Activated naive CD8-positive, alpha-beta T cell treated with anti-CD3 and anti-CD28 coated beads, Interleukin-2, amount 10 ng/mL, durations not matched to agents 7 days and 5 days (primary cell): ENCODE measurements at regions not wholly inside any gene's neighbourhood (a gene's known extent, or its start where the extent isn't known, plus 50 kb on each side); places are given as distances from the start of the nearest gene placed in this dataset.
"Not testable (repeated sequence)": the region's sequence is repeated elsewhere in the genome, so short reads cannot be mapped to it uniquely, and the experiment has no call there.

Source experiments
- ATAC-seq: fragments of 150-1000 bp; cut with Tn5 transposase; one replicate; pipeline ENCODE4 v1.10.0; 2021; ENCODE audit warnings: low read depth, moderate library complexity
- POLR2A ChIA-PET: fragments of 350-600 bp; sonication (Branson Sonifier 250); formaldehyde crosslinking; loops from one replicate; lab custom pipeline; 2021; ENCODE audit warnings: antibody characterized with exemption; lab: Charles Lee
- DNase-seq: peaks from one replicate; pipeline ENCODE4 v3.0.0; 2021
- H3K27ac Mint-ChIP-seq: one replicate; pipeline ENCODE4 v1.8.0; 2022; ENCODE audit warnings: mild to moderate bottlenecking, mixed read lengths
- H3K27me3 Mint-ChIP-seq: one replicate; pipeline ENCODE4 v1.8.0; 2022; ENCODE audit warnings: mild to moderate bottlenecking, moderate library complexity, mixed read lengths
- H3K36me3 Mint-ChIP-seq: one replicate; pipeline ENCODE4 v1.8.0; 2021; ENCODE audit warnings: mild to moderate bottlenecking, mixed read lengths
- H3K4me1 Mint-ChIP-seq: one replicate; pipeline ENCODE4 v1.8.0; 2021; ENCODE audit warnings: mixed read lengths
- H3K4me3 Mint-ChIP-seq: one replicate; pipeline ENCODE4 v1.8.0; 2022; ENCODE audit warnings: mild to moderate bottlenecking, moderate library complexity, mixed read lengths
- H3K9me3 Mint-ChIP-seq: one replicate; pipeline ENCODE4 v1.8.0; 2021; ENCODE audit warnings: mixed read lengths

DNA sequence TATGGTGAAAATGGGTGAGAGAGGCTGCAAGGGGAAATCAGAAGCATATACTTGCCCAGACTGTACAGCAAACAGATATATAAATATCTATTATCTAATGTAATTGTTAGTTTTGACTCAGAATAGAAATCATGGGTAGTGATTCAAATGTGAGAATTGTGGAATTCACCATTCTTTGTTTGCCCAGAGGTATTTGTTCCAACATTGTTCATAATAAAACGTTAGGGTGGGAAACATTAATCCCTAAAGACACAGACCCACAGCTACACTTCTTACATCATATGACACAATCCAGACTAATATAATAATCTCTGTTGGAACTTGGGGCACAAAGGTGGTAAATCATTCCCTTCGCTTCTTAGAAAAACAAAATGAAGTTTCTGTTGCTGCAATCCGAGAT lies 646.5 kb upstream of the SLITRK6 start:
- no peak overlapping the region for H3K27ac Mint-ChIP-seq
- POLR2A ChIA-PET, result no interaction called here
- ATAC-seq (no peak), DNase-seq (no peak)
- no peaks in the 10 kb centered on the region for H3K4me1 Mint-ChIP-seq
- H3K9me3 Mint-ChIP-seq, result peaks cover 5% of the 10 kb centered on the region
- no peaks in the 10 kb centered on the region for H3K27me3 Mint-ChIP-seq
- H3K4me3 Mint-ChIP-seq, result no peak overlapping the region
- no peaks in the 10 kb centered on the region for H3K36me3 Mint-ChIP-seq

DNA sequence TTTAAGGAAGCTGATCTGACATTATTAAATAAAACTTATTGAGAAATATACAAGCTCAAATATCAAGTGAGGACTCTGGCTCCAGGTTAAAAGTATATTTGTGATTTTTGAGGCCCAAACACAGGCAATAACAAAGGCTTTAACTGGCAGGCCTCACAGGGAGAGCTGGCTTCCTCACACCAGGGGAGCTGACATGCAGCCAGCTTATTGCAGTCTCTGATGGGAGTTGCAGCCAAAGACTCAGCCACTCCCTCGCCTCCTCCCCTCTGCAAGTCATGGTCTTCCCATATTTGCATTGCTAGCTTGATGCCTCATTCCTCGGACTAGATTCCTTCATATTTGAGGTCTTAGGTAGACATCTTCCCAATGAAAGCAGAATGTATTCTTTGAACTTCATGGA lies 647.1 kb upstream of the SLITRK6 start:
- H3K27ac Mint-ChIP-seq, result no peak overlapping the region
- DNase-seq, result no peak
- no peaks in the 10 kb centered on the region for H3K36me3 Mint-ChIP-seq
- no peak for ATAC-seq
- H3K27me3 Mint-ChIP-seq, result no peaks in the 10 kb centered on the region
- H3K4me3 Mint-ChIP-seq, result no peak overlapping the region
- H3K9me3 Mint-ChIP-seq, result peaks cover 5% of the 10 kb centered on the region
- POLR2A ChIA-PET, result no interaction called here
- H3K4me1 Mint-ChIP-seq, result no peaks in the 10 kb centered on the region

DNA sequence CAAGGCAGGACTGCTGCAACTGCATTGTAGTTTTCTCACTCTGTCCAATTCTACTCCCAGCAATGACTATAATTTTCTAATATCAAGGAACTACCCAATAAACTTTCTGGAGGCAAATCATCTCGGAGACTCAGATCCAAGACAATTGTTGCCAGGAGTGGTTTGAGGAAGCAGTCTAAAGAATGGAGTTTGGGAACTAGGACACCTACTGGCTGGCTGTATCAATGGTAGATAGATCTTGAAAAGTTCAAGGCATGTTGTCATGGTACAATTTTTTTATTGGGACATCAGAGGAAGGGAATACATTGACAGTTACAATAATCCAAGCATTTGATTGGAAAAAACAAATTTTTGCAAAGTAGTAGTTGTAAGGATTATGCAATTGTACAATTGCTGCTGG lies 648.3 kb upstream of the SLITRK6 start:
- POLR2A ChIA-PET, result no interaction called here
- H3K4me1 Mint-ChIP-seq, result no peaks in the 10 kb centered on the region

DNA sequence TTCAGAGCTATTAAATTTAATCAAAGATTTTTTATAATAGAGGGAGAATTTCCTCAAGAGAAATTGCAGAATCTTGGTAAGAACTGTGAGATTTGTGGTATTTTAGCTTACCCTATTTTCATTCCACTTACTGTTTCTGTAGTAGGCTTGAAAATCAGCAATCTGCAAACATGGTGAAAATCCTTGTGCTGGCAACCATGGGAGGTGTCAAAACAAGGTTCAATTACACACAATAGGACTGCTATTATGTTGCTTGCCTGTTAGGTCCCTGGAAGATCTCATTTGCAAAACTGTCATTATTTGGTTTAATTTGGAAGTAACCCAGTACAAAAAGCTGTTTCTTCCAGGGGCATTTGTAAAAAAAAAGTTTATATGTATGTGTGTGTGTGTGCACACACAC lies 662.8 kb upstream of the SLITRK6 start:
- ATAC-seq, result no peak
- H3K4me1 Mint-ChIP-seq, result no peaks in the 10 kb centered on the region

More for the DNA sequence above, 648.3 kb upstream of the SLITRK6 start:
- H3K36me3 Mint-ChIP-seq, result no peaks in the 10 kb centered on the region
- no peak overlapping the region for H3K27ac Mint-ChIP-seq
- H3K27me3 Mint-ChIP-seq, result no peaks in the 10 kb centered on the region
- no peak for ATAC-seq
- peaks cover 5% of the 10 kb centered on the region for H3K9me3 Mint-ChIP-seq
- DNase-seq, result no peak
- no peak overlapping the region for H3K4me3 Mint-ChIP-seq

DNA sequence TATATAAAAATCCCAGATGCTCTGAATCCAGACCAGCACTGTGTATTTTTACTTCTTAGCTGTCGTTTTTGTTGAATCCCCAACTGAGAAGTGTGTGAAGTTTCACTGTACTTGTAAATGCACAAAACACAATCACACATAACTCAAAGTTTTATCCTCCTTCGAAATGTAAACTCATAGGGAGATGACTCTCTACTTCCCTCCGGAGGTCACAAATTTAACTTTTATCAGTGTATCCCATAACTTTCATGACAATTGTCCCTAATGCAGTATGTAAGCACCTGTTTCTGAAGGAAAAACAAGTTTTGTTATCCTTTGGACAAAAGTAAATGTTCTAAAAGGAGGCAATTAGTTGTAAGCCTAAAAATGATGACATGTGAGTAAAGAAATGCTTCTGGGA lies 665.0 kb upstream of the SLITRK6 start:
- Mint-ChIP-seq H3K9me3 (no peaks in the 10 kb centered on the region), H3K27me3 (no peaks in the 10 kb centered on the region), H3K4me3 (no peak overlapping the region), H3K27ac (no peak overlapping the region), H3K4me1 (no peaks in the 10 kb centered on the region), H3K36me3 (no peaks in the 10 kb centered on the region)
- DNase-seq (no peak), ATAC-seq (no peak)
- POLR2A ChIA-PET, result no interaction called here

More for the DNA sequence above, 662.8 kb upstream of the SLITRK6 start:
- H3K36me3 Mint-ChIP-seq, result no peaks in the 10 kb centered on the region
- H3K4me3 Mint-ChIP-seq, result no peak overlapping the region
- no peaks in the 10 kb centered on the region for H3K27me3 Mint-ChIP-seq
- no peaks in the 10 kb centered on the region for H3K9me3 Mint-ChIP-seq
- no peak overlapping the region for H3K27ac Mint-ChIP-seq
- POLR2A ChIA-PET, result no interaction called here
- no peak for DNase-seq

DNA sequence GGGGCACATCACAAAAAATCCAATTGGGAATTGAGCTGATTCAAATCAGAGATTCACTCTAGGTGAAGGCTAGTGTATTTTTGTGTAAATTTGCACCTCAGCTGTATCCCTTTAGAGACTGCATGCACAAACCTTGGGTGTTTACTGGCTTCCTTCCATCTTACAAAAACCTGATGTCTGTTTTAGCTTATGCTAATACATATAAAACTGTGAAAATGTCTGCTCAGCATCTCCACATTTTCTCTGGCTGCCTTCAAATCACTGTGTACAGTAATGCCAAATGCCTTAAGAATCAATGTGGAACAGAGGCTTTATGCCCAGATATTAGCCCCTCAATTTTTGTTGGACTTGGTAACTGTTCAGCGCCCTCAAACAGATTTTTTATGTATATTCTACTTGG lies 675.8 kb upstream of the SLITRK6 start:
- DNase-seq, result no peak
- peaks cover 1% of the 10 kb centered on the region for H3K9me3 Mint-ChIP-seq
- no peaks in the 10 kb centered on the region for H3K27me3 Mint-ChIP-seq
- POLR2A ChIA-PET, result no interaction called here
- H3K4me3 Mint-ChIP-seq, result no peak overlapping the region
- H3K4me1 Mint-ChIP-seq, result no peaks in the 10 kb centered on the region
- H3K27ac Mint-ChIP-seq, result no peak overlapping the region
- H3K36me3 Mint-ChIP-seq, result no peaks in the 10 kb centered on the region
- no peak for ATAC-seq

DNA sequence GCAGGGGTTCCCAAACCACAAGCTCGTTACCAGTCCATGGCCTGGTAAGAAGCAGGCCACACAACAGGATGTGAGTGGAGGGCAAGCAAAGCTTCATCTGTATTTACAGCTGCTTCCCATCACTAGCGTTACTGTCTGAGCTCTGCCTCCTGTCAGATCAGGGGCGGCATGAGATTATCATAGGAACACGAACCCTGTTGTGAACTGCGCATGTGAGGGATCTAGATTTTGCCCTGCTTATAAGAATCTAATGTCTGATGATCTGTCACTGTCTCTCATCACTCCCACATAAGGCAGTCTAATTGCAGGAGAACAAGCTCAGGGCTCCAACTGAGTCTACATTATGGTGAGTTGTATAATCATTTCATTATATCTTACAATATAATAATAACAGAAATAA lies 677.4 kb upstream of the SLITRK6 start:
- Mint-ChIP-seq H3K4me3 (no peak overlapping the region), H3K36me3 (no peaks in the 10 kb centered on the region), H3K9me3 (peaks cover 1% of the 10 kb centered on the region), H3K27ac (no peak overlapping the region), H3K27me3 (no peaks in the 10 kb centered on the region), H3K4me1 (no peaks in the 10 kb centered on the region)
- POLR2A ChIA-PET, result no interaction called here
- DNase-seq (no peak), ATAC-seq (no peak)

DNA sequence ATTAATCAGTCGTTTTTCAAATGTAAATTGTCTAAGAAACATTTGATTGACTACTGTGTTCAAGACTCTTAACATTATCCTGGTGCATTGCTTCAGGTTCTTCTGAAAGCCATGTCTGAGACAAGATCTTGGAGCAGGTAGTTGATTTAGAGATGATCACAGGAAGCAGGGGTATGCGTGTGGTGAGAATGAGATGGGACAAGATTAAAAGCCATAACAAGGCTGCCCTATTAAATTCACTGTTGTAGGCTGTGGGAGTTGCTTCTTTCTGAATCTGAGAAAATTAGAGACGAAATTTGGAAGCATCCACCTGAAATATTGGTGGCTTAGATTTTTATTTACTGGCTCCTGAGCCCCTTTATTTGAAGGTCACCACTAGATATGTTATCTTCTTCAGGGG lies 687.4 kb upstream of the SLITRK6 start:
- H3K27me3 Mint-ChIP-seq, result no peaks in the 10 kb centered on the region
- POLR2A ChIA-PET, result no interaction called here
- peaks cover 3% of the 10 kb centered on the region for H3K9me3 Mint-ChIP-seq
- no peaks in the 10 kb centered on the region for H3K4me1 Mint-ChIP-seq
- DNase-seq, result no peak
- no peak for ATAC-seq
- no peak overlapping the region for H3K4me3 Mint-ChIP-seq
- no peak overlapping the region for H3K27ac Mint-ChIP-seq
- no peaks in the 10 kb centered on the region for H3K36me3 Mint-ChIP-seq

DNA sequence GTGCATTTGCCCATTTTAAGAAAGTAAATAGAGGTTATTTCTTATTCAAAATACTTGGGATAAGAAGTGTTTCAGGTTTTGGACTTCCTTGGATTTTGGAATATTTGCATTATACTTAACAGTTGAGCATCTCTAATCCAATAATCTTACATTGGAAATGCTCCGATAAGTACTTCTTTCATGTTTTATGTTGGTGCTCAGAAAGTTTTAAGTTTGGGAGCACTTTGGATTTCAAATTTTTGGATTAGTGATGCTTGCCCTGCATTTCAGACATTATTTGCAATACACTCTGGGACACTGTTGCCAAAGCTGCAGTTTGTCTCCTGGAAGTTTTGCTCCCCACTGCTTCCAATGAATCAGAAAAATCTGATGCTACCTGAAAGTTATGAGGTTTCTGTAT lies 691.9 kb upstream of the SLITRK6 start:
- POLR2A ChIA-PET, result no interaction called here
- no peak for ATAC-seq
- H3K27me3 Mint-ChIP-seq, result no peaks in the 10 kb centered on the region

DNA sequence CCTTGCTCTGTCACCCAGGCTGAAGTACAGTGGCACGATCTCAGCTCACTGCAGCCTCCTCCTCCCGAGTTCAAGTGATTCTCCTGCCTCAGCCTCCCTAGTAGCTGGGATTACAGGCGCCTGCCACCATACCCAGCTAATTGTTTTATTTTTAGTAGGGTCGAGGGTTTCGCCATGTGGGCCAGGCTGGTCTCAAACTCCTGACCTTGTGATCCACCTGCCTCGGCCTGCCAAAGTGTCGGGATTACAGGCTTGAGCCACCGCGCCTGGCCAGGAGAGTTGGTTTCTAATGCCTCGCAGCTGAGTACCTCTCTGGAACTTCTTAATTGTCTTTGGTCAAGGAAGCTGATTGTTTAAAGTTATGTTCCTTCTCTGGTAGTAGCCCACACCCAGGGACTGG lies 702.7 kb upstream of the SLITRK6 start:
- H3K27me3 Mint-ChIP-seq, POLR2A ChIA-PET, H3K4me1 Mint-ChIP-seq, H3K27ac Mint-ChIP-seq, H3K4me3 Mint-ChIP-seq, DNase-seq, H3K36me3 Mint-ChIP-seq, ATAC-seq, H3K9me3 Mint-ChIP-seq: not testable (repeated sequence)

More for the DNA sequence above, 691.9 kb upstream of the SLITRK6 start:
- peaks cover 2% of the 10 kb centered on the region for H3K9me3 Mint-ChIP-seq
- H3K4me1 Mint-ChIP-seq, result no peaks in the 10 kb centered on the region
- DNase-seq, result no peak
- no peaks in the 10 kb centered on the region for H3K36me3 Mint-ChIP-seq
- H3K4me3 Mint-ChIP-seq, result no peak overlapping the region
- H3K27ac Mint-ChIP-seq, result no peak overlapping the region

DNA sequence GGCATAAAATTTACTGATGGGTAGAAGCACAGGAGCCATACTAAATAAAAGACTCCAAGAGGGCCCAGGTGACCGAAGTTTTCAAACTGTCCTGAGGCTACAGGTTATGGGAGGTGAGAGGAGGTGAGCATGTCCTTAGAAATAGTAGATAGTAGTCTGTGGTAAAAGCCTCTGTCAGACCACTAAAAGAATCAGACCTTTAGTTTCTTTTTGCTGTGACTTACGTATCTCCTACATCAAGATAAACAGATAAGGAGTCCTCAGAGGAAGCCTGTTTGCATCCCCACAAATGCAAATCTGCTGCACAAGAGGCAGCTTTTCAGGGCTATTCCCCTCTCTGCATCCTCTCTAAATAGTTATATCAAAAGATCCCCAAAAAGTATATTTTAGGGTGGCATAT lies 711.6 kb upstream of the SLITRK6 start:
- Mint-ChIP-seq H3K4me1 (no peaks in the 10 kb centered on the region), H3K27ac (no peak overlapping the region), H3K27me3 (no peaks in the 10 kb centered on the region), H3K4me3 (no peak overlapping the region), H3K36me3 (no peaks in the 10 kb centered on the region), H3K9me3 (peaks cover 7% of the 10 kb centered on the region)
- DNase-seq (no peak), ATAC-seq (no peak)
- POLR2A ChIA-PET, result no interaction called here

DNA sequence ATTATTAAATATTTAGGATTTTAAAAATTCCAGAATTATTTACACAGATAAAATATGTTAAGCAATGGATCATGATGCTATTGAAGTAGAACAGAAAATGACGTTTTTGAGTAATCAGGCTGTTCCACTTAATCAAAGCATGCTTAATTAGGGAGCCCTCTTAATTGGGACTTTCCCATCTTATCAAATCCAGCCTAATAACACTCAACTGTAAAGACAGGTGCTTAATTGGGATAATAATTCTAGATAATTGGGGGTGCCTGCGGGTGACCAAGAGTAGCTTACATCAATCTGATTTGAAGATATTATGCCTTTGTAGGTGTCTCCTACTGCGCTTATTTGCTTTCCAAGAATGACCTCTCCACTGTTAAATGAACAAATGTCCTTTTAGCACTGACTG lies 742.2 kb upstream of the SLITRK6 start:
- H3K36me3 Mint-ChIP-seq, result no peaks in the 10 kb centered on the region
- POLR2A ChIA-PET, result no interaction called here
- H3K27ac Mint-ChIP-seq, result no peak overlapping the region
- H3K4me1 Mint-ChIP-seq, result no peaks in the 10 kb centered on the region
- peaks cover 2% of the 10 kb centered on the region for H3K9me3 Mint-ChIP-seq
- ATAC-seq (no peak), DNase-seq (no peak)
- no peak overlapping the region for H3K4me3 Mint-ChIP-seq
- H3K27me3 Mint-ChIP-seq, result no peaks in the 10 kb centered on the region

DNA sequence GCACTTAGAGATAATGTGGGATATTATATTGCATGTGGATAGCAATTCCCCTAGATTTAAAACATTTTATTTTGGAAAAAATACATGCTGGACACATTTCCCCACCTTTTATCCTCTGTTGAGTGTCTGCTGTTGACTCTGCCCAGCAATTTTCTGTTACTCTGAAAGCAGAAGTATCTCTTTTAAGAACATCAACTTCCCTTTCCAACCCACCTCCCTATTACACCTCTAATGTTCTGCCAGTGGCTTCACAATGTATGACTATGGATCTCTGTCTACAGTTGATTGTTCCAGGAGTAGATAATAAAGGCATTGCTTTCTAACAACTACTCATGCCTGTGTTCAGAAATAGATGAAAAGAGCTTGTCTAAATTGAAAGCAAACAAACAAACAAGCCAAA lies 754.8 kb upstream of the SLITRK6 start:
- Mint-ChIP-seq H3K27me3 (no peaks in the 10 kb centered on the region), H3K36me3 (no peaks in the 10 kb centered on the region), H3K4me1 (no peaks in the 10 kb centered on the region), H3K9me3 (peaks cover 2% of the 10 kb centered on the region), H3K27ac (no peak overlapping the region), H3K4me3 (no peak overlapping the region)
- no peak for DNase-seq
- POLR2A ChIA-PET, result no interaction called here
- ATAC-seq, result no peak

DNA sequence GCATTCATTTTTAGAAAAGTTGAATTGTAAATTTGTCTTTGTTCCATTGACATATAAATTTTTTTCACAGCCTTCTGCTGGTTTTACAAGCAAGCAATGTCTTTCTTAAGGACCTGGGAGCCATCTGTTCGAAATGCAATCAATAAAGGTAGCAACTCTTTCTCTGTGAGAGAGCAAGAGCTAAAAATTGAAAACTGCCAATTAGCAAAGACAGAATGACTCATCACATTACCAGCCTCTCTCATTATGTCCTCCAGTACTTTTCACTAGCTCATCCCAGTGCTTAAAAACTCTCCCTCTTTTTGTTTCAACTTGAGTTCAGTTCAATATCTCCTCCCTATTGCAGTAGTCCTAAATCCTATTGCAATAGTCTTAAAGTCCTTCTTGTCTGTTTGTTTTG lies 760.7 kb upstream of the SLITRK6 start:
- Mint-ChIP-seq H3K27me3 (no peaks in the 10 kb centered on the region), H3K36me3 (no peaks in the 10 kb centered on the region), H3K27ac (no peak overlapping the region), H3K4me1 (no peaks in the 10 kb centered on the region), H3K9me3 (no peaks in the 10 kb centered on the region), H3K4me3 (no peak overlapping the region)
- ATAC-seq (no peak), DNase-seq (no peak)
- POLR2A ChIA-PET, result no interaction called here

DNA sequence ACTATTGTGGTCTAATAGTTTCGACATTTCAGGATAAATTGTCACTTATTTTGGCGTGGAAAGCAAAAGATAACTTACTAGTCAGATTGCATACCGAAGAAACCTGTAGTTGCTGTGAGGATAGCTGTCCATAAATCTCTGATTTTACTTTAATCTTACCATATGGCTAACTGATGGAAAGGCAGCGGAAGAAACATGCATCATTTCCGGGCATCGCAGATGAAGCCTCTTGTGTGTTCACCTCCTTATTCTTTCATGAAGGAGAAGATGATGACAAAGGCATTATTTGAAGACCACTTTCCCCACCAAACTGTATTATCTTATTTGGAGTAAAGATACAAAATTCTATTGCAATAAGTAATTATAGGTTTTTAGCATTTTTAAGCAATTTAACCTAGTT lies 763.6 kb upstream of the SLITRK6 start:
- H3K4me3 Mint-ChIP-seq, result no peak overlapping the region
- ATAC-seq (no peak), DNase-seq (no peak)
- H3K4me1 Mint-ChIP-seq, result no peaks in the 10 kb centered on the region
- no peak overlapping the region for H3K27ac Mint-ChIP-seq
- POLR2A ChIA-PET, result no interaction called here
- no peaks in the 10 kb centered on the region for H3K36me3 Mint-ChIP-seq
- H3K27me3 Mint-ChIP-seq, result no peaks in the 10 kb centered on the region
- H3K9me3 Mint-ChIP-seq, result peaks cover 2% of the 10 kb centered on the region
